ENCODE measurements at regions not wholly inside any gene's neighbourhood (a gene's known extent, or its start where the extent isn't known, plus 50 kb on each side); places are given as distances from the start of the nearest gene placed in this dataset.

- CTCF ChIA-PET (ENCODE audit: partially characterized antibody) = no interaction called here
- TF ChIP-seq POU5F1 (IDR thresholded peaks at IDR 0.05; ENCODE audit: low read depth, low read length) = no peak
- TF ChIP-seq NRF1 (IDR thresholded peaks at IDR 0.05; ENCODE audit: low read depth, low read length) = no peak
- no peak for TF ChIP-seq PHF8 (conservative IDR thresholded peaks at IDR 0.05; ENCODE audit: low read depth, low read length)
Observed at GRCh38 chr4:37546586-37546985, 139.6 kb downstream of the RELL1 start.

More at GRCh38 chr4:37546586-37546985, 139.6 kb downstream of the RELL1 start:
- H2BK20ac ChIP-seq (ENCODE audit: low read length) = no peak overlapping the region
- H2BK5ac ChIP-seq (ENCODE audit: low read depth, low read length) = no peak overlapping the region
- no peaks in the 10 kb centered on the region for H4K20me1 ChIP-seq (replicated peaks in 1 of 2; ENCODE audit: control insufficient read depth in 1 of 2, insufficient read depth in 2 of 2, low read length in 2 of 2)
- no peak overlapping the region for H3K9ac ChIP-seq (replicated peaks in 1 of 4; ENCODE audit: extremely low read depth in 1 of 4, low read depth in 3 of 4, low read length in 3 of 4)
- H3K23ac ChIP-seq (ENCODE audit: insufficient read length) = no peak overlapping the region
- POLR2A ChIA-PET (ENCODE audit: partially characterized antibody) = no interaction called here
- H2BK120ac ChIP-seq (replicated peaks; ENCODE audit: low read depth, low read length) = no peak overlapping the region
- H3K27ac ChIP-seq (ENCODE audit: low read depth, low read length) = no peak overlapping the region
- H3K14ac ChIP-seq (ENCODE audit: insufficient read length) = no peak overlapping the region
- H4K8ac ChIP-seq (ENCODE audit: extremely low read depth, insufficient read depth, low read length) = no peak overlapping the region
- H3K4me1 ChIP-seq (replicated peaks in 1 of 4; ENCODE audit: control insufficient read depth in 3 of 4, insufficient read depth in 4 of 4, low read length in 3 of 4) = peaks cover 0 to 5% (median 2%) of the 10 kb centered on the region in 4 experiments; a peak in 4 of 7 replicates
- H2BK15ac ChIP-seq (ENCODE audit: low read length) = no peak overlapping the region
- WGBS, 2 experiments (ENCODE audit: extremely low coverage in 1 of 2, insufficient coverage in 1 of 2, insufficient read length in 1 of 2, insufficient replicate concordance in 2 of 2, low coverage in 1 of 2, low lambda C conversion rate in 2 of 2, missing lambda C conversion rate in 1 of 2) = 96% methylated on average over 12 of the region's 12 CpGs; no CpG with 5 or more reads in 1 of the 2 experiments
- H3K79me2 ChIP-seq (ENCODE audit: control insufficient read depth in 1 of 2, insufficient read depth in 2 of 2, low read length in 2 of 2) = no peaks in the 10 kb centered on the region
- no peak for FAIRE-seq
- no peak overlapping the region for H3K4me3 ChIP-seq (ENCODE audit: extremely low read depth in 1 of 4, insufficient read depth in 2 of 4, low read depth in 3 of 4, low read length in 4 of 4)
- H2AFZ ChIP-seq (ENCODE audit: low read length) = no peak overlapping the region
- no peak overlapping the region for H2AK5ac ChIP-seq (ENCODE audit: low read depth, low read length)
- DNase-seq (ENCODE audit: low read depth in 1 of 2, low spot score in 2 of 2) = no peak
- no peak overlapping the region for H2BK12ac ChIP-seq (ENCODE audit: low read depth, low read length)
- no peaks in the 10 kb centered on the region for H3K27me3 ChIP-seq (replicated peaks in 1 of 4; ENCODE audit: control insufficient read depth in 3 of 4, extremely low read depth in 1 of 4, insufficient read depth in 3 of 4, low read length in 3 of 4)
- no peak overlapping the region for H4K5ac ChIP-seq (ENCODE audit: insufficient read length, low read depth, low read length)
- H3K4me2 ChIP-seq (ENCODE audit: insufficient read depth in 1 of 2, low read depth in 2 of 2, low read length in 2 of 2) = no peak overlapping the region
- peaks cover 0 to 5% (median 0%) of the 10 kb centered on the region in 4 experiments; a peak in 1 of 8 replicates for H3K36me3 ChIP-seq (ENCODE audit: control insufficient read depth in 2 of 4, insufficient read depth in 4 of 4, low read length in 3 of 4)
- H3K56ac ChIP-seq (replicated peaks; ENCODE audit: insufficient read length, low read depth, low read length) = no peak overlapping the region
- H3K79me1 ChIP-seq (ENCODE audit: low read depth, low read length) = no peaks in the 10 kb centered on the region
- H3K9me3 ChIP-seq (ENCODE audit: insufficient read depth in 2 of 2, low read depth in 1 of 2, low read length in 1 of 2) = peaks cover 0 to 13% of the 10 kb centered on the region in 2 experiments; a peak in 2 of 4 replicates
- no peak overlapping the region for H4K91ac ChIP-seq (replicated peaks; ENCODE audit: insufficient read length, low read length)
- no peak overlapping the region for H3K18ac ChIP-seq (ENCODE audit: extremely low read depth, low read length)
- H3K4ac ChIP-seq (replicated peaks; ENCODE audit: insufficient read length, low read depth, low read length) = no peak overlapping the region
- no peaks in the 10 kb centered on the region for H3K23me2 ChIP-seq (ENCODE audit: low read depth, low read length)

All from H1 (cell line).